GM23338 (cell line): ENCODE measurements at regions not wholly inside any gene's neighbourhood (a gene's known extent, or its start where the extent isn't known, plus 50 kb on each side); places are given as distances from the start of the nearest gene placed in this dataset.

ENCODE experiments used
- ATAC-seq: fragments of 200-7000 bp; cut with Tn5 transposase; 3 replicates; pipeline ENCODE4 v1.9.1; 2020
- DNase-seq: peaks from one replicate; pipeline ENCODE4 v3.0.0-alpha.2; 2015; ENCODE audit warnings: low spot score
- H2AFZ ChIP-seq: fragments of 200-600 bp; sonication (generic); 2 replicates; pipeline ENCODE4 v1.8.0; 2016; ENCODE audit warnings: antibody characterized with exemption, mild to moderate bottlenecking, moderate library complexity
- H3F3A ChIP-seq: fragments of 200-600 bp; sonication (generic); replicated peaks from 2 replicates; pipeline ENCODE4 v1.8.0; 2017; ENCODE audit warnings: antibody characterized with exemption, mixed run types, low read depth
- H3K27ac ChIP-seq: fragments of 200-600 bp; sonication (generic); 2 replicates; pipeline ENCODE4 v1.6.1; 2016; ENCODE audit warnings: low read depth
- H3K27me3 ChIP-seq: fragments of 200-600 bp; sonication (generic); 2 replicates; pipeline ENCODE4 v1.8.0; 2016; ENCODE audit warnings: mild to moderate bottlenecking, mixed run types, moderate library complexity; ENCODE audit not compliant: insufficient read depth
- H3K36me3 ChIP-seq: fragments of 200-600 bp; sonication (generic); 2 replicates; pipeline ENCODE4 v1.8.0; 2016; ENCODE audit warnings: mild to moderate bottlenecking; ENCODE audit not compliant: insufficient read depth
- H3K4me1 ChIP-seq: fragments of 200-600 bp; sonication (generic); 2 replicates; pipeline ENCODE4 v1.8.0; 2016; ENCODE audit warnings: mild to moderate bottlenecking, moderate library complexity; ENCODE audit not compliant: insufficient read depth
- H3K4me2 ChIP-seq: fragments of 200-600 bp; sonication (generic); 2 replicates; pipeline ENCODE4 v1.7.1; 2017; ENCODE audit warnings: mixed run types
- H3K4me3 ChIP-seq: fragments of 200-600 bp; sonication (generic); 2 replicates; pipeline ENCODE4 v1.6.1; 2016; ENCODE audit warnings: mixed run types
- H3K79me2 ChIP-seq: fragments of 200-600 bp; sonication (generic); replicated peaks from 2 replicates; pipeline ENCODE4 v1.8.0; 2017; ENCODE audit warnings: mild to moderate bottlenecking; ENCODE audit not compliant: insufficient read depth
- H3K9me2 ChIP-seq: fragments of 200-600 bp; sonication (generic); 2 replicates; pipeline ENCODE4 v1.8.0; 2017; ENCODE audit not compliant: insufficient read depth
- H4K20me1 ChIP-seq: fragments of 200-600 bp; sonication (generic); replicated peaks from 2 replicates; pipeline ENCODE4 v1.8.0; 2017; ENCODE audit warnings: mild to moderate bottlenecking; ENCODE audit not compliant: insufficient read depth
- H3K27ac Mint-ChIP-seq: 2 replicates; pipeline ENCODE4 v1.8.0; 2020; ENCODE audit warnings: inconsistent platforms, mild to moderate bottlenecking, moderate library complexity, mixed read lengths
- H3K27me3 Mint-ChIP-seq: 3 replicates; pipeline ENCODE4 v1.8.0; 2022; ENCODE audit warnings: low read depth, mild to moderate bottlenecking, moderate library complexity, mixed read lengths, inconsistent platforms; ENCODE audit not compliant: insufficient read depth, poor library complexity
- H3K36me3 Mint-ChIP-seq: 3 replicates; pipeline ENCODE4 v1.8.0; 2021; ENCODE audit warnings: low read depth, mild to moderate bottlenecking, inconsistent platforms, moderate library complexity, mixed read lengths
- H3K4me1 Mint-ChIP-seq: 3 replicates; pipeline ENCODE4 v1.8.0; 2020; ENCODE audit warnings: mild to moderate bottlenecking, inconsistent platforms, mixed read lengths
- H3K4me3 Mint-ChIP-seq: 3 replicates; pipeline ENCODE4 v1.8.0; 2021; ENCODE audit warnings: moderate library complexity, mild to moderate bottlenecking, inconsistent platforms, mixed read lengths
- H3K9me3 Mint-ChIP-seq: 3 replicates; pipeline ENCODE4 v1.8.0; 2020; ENCODE audit warnings: moderate library complexity, mild to moderate bottlenecking, inconsistent platforms, mixed read lengths
- CREB1 ChIP-seq: fragments of 250-450 bp; sonication (Bioruptor Pico); IDR thresholded peaks from 2 replicates; pipeline ENCODE4 v1.5.0; 2020; ENCODE audit warnings: low read depth, mild to moderate bottlenecking, moderate library complexity
- EZH2 ChIP-seq: fragments of 200-600 bp; sonication (generic); IDR thresholded peaks from one replicate; pipeline ENCODE4 v1.8.0; 2017; ENCODE audit warnings: antibody characterized with exemption, mild to moderate bottlenecking, low read depth; ENCODE audit not compliant: unreplicated experiment
- EZH2phosphoT487 ChIP-seq: fragments of 200-600 bp; sonication (generic); IDR thresholded peaks from one replicate; pipeline ENCODE4 v1.8.1; 2018; ENCODE audit warnings: antibody characterized with exemption; ENCODE audit not compliant: unreplicated experiment
- JUNB ChIP-seq: IDR thresholded peaks from one replicate; pipeline ENCODE4 v1.6.1; 2016; ENCODE audit warnings: antibody characterized with exemption; ENCODE audit not compliant: unreplicated experiment
- STAT1 ChIP-seq: IDR thresholded peaks from one replicate; pipeline ENCODE4 v1.6.1; 2016; ENCODE audit warnings: antibody characterized with exemption; ENCODE audit not compliant: unreplicated experiment
- ZNF114 ChIP-seq: fragments of 250-450 bp; sonication (Bioruptor Pico); IDR thresholded peaks from 2 replicates; pipeline ENCODE4 v1.5.0; 2020; ENCODE audit warnings: mild to moderate bottlenecking, moderate library complexity
- ZNF331 ChIP-seq: fragments of 250-450 bp; sonication (Bioruptor Pico); IDR thresholded peaks from 2 replicates; pipeline ENCODE4 v1.5.0; 2020; ENCODE audit warnings: low read depth, mild to moderate bottlenecking, moderate library complexity
- TF ChIP-seq, protein P1 (sequence below), 2 experiments: fragments of 200-600 bp in 1 of 2; sonication (generic) in 1 of 2; conservative IDR thresholded peaks; 2 replicates each; pipeline versions ENCODE4 v1.5.1 to v1.6.1; 2016 to 2017; ENCODE audit warnings: antibody characterized with exemption in 2 of 2, low read depth in 2 of 2, mild to moderate bottlenecking in 2 of 2, moderate library complexity in 1 of 2
- TF ChIP-seq, protein P2 (sequence below): IDR thresholded peaks from one replicate; pipeline ENCODE4 v1.6.1; 2018; ENCODE audit warnings: antibody characterized with exemption; ENCODE audit not compliant: unreplicated experiment
- TF ChIP-seq, protein P3 (sequence below): IDR thresholded peaks from 2 replicates; pipeline ENCODE4 v1.6.1; 2016; ENCODE audit warnings: antibody characterized with exemption

DNA sequence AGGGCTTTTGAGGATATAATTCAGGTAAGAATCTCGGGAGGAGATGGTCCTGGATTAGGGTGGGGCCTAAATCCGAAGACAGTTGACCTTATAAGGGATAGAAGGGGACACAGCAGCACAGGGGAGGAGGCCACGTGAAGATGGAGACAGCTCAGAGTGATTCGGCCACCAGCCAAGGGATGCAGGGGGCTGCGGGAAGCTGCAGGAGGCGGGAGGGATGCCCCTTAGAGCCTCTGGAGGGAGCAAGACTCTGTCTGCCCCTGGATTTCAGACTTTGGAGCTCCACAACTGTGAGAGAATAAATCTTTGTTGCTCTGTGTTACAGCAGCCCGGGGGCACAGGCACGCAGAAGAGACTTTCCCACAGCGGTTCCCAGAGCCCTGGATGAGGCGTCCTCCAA is 143.7 kb downstream of the ASB1 start:
- no peaks in the 10 kb centered on the region for H3F3A ChIP-seq
- H3K27ac ChIP-seq, result no peak overlapping the region
- no peaks in the 10 kb centered on the region for H3K9me2 ChIP-seq
- Mint-ChIP-seq H3K27ac (no peak overlapping the region), H3K9me3 (no peaks in the 10 kb centered on the region), H3K4me1 (peaks cover 5% of the 10 kb centered on the region; the same call in 1 of the 3 replicates), H3K4me3 (no peak overlapping the region), H3K36me3 (no peaks in the 10 kb centered on the region; the same call in 2 of the 3 replicates), H3K27me3 (peaks cover 24% of the 10 kb centered on the region)
- H3K4me2 ChIP-seq, result no peak overlapping the region
- H2AFZ ChIP-seq, result no peak overlapping the region
- no peaks in the 10 kb centered on the region for H3K79me2 ChIP-seq
- ATAC-seq (no peak), DNase-seq (no peak)
- H3K36me3 ChIP-seq, result no peaks in the 10 kb centered on the region
- TF ChIP-seq, protein P1, sequence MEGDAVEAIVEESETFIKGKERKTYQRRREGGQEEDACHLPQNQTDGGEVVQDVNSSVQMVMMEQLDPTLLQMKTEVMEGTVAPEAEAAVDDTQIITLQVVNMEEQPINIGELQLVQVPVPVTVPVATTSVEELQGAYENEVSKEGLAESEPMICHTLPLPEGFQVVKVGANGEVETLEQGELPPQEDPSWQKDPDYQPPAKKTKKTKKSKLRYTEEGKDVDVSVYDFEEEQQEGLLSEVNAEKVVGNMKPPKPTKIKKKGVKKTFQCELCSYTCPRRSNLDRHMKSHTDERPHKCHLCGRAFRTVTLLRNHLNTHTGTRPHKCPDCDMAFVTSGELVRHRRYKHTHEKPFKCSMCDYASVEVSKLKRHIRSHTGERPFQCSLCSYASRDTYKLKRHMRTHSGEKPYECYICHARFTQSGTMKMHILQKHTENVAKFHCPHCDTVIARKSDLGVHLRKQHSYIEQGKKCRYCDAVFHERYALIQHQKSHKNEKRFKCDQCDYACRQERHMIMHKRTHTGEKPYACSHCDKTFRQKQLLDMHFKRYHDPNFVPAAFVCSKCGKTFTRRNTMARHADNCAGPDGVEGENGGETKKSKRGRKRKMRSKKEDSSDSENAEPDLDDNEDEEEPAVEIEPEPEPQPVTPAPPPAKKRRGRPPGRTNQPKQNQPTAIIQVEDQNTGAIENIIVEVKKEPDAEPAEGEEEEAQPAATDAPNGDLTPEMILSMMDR (conservative IDR thresholded peaks at IDR 0.05; ENCODE audit: low read depth in 2 of 2), result no peak
- TF ChIP-seq EZH2phosphoT487, result no peak
- TF ChIP-seq ZNF114, result no peak
- no peaks in the 10 kb centered on the region for H4K20me1 ChIP-seq
- H3K4me3 ChIP-seq, result no peak overlapping the region
- no peaks in the 10 kb centered on the region for H3K27me3 ChIP-seq
- H3K4me1 ChIP-seq, result no peaks in the 10 kb centered on the region

DNA sequence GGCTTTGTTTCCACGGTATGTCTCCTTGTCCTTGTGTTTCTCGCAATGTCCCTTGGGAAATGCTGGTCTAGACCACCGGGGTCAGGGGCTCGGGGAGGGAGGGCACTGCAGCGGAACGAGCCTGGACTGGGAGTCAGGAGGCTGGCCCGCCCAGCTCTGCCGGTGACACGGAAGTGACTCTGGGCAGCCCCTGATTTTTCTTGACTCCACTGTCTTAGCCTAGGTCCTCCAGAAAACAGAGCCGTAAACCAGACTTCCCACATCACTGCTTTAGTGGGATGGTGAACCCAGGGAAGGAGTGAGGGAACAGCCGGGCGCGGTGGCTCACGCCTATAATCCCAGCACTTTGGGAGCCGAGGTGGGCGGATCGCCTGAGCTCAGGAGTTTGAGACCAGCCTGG is 144.2 kb downstream of the ASB1 start:
- no peaks in the 10 kb centered on the region for H3K9me2 ChIP-seq
- H3K27ac ChIP-seq, result no peak overlapping the region
- no peak overlapping the region for H2AFZ ChIP-seq
- H3K27me3 ChIP-seq, result no peaks in the 10 kb centered on the region
- Mint-ChIP-seq H3K9me3 (no peaks in the 10 kb centered on the region), H3K36me3 (no peaks in the 10 kb centered on the region; the same call in 2 of the 3 replicates), H3K27ac (no peak overlapping the region), H3K4me3 (no peak overlapping the region), H3K27me3 (peaks cover 29% of the 10 kb centered on the region), H3K4me1 (peaks cover 5% of the 10 kb centered on the region; the same call in 1 of the 3 replicates)
- no peak overlapping the region for H3K4me2 ChIP-seq
- H3K36me3 ChIP-seq, result no peaks in the 10 kb centered on the region
- H3K79me2 ChIP-seq, result no peaks in the 10 kb centered on the region
- H3F3A ChIP-seq, result no peaks in the 10 kb centered on the region
- DNase-seq (no peak), ATAC-seq (no peak)
- H3K4me3 ChIP-seq, result no peak overlapping the region
- H3K4me1 ChIP-seq, result no peaks in the 10 kb centered on the region
- H4K20me1 ChIP-seq, result no peaks in the 10 kb centered on the region
- TF ChIP-seq CREB1 (CRISPR knock-in tag) (no peak), EZH2 (no peak), STAT1 (no peak), EZH2phosphoT487 (no peak), ZNF331 (CRISPR knock-in tag) (no peak), JUNB (no peak), ZNF114 (no peak)
- TF ChIP-seq, protein P2, sequence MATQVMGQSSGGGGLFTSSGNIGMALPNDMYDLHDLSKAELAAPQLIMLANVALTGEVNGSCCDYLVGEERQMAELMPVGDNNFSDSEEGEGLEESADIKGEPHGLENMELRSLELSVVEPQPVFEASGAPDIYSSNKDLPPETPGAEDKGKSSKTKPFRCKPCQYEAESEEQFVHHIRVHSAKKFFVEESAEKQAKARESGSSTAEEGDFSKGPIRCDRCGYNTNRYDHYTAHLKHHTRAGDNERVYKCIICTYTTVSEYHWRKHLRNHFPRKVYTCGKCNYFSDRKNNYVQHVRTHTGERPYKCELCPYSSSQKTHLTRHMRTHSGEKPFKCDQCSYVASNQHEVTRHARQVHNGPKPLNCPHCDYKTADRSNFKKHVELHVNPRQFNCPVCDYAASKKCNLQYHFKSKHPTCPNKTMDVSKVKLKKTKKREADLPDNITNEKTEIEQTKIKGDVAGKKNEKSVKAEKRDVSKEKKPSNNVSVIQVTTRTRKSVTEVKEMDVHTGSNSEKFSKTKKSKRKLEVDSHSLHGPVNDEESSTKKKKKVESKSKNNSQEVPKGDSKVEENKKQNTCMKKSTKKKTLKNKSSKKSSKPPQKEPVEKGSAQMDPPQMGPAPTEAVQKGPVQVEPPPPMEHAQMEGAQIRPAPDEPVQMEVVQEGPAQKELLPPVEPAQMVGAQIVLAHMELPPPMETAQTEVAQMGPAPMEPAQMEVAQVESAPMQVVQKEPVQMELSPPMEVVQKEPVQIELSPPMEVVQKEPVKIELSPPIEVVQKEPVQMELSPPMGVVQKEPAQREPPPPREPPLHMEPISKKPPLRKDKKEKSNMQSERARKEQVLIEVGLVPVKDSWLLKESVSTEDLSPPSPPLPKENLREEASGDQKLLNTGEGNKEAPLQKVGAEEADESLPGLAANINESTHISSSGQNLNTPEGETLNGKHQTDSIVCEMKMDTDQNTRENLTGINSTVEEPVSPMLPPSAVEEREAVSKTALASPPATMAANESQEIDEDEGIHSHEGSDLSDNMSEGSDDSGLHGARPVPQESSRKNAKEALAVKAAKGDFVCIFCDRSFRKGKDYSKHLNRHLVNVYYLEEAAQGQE, result no peak
- TF ChIP-seq, protein P1 (conservative IDR thresholded peaks at IDR 0.05; ENCODE audit: low read depth in 2 of 2), result no peak
- TF ChIP-seq, protein P3, sequence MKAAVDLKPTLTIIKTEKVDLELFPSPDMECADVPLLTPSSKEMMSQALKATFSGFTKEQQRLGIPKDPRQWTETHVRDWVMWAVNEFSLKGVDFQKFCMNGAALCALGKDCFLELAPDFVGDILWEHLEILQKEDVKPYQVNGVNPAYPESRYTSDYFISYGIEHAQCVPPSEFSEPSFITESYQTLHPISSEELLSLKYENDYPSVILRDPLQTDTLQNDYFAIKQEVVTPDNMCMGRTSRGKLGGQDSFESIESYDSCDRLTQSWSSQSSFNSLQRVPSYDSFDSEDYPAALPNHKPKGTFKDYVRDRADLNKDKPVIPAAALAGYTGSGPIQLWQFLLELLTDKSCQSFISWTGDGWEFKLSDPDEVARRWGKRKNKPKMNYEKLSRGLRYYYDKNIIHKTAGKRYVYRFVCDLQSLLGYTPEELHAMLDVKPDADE, result no peak
